Chondrocyte (in vitro differentiated cells): ENCODE measurements at regions not wholly inside any gene's neighbourhood (a gene's known extent, or its start where the extent isn't known, plus 50 kb on each side); places are given as distances from the start of the nearest gene placed in this dataset.

Experiments
- DNase-seq: peaks from one replicate; pipeline ENCODE4 v3.0.0; 2021; ENCODE audit warnings: mixed read lengths, low spot score
- H3K27ac Mint-ChIP-seq: one replicate; pipeline ENCODE4 v1.8.0; 2021; ENCODE audit warnings: mild to moderate bottlenecking, moderate library complexity, mixed read lengths; ENCODE audit not compliant: unreplicated experiment
- H3K27me3 Mint-ChIP-seq: 2 replicates; pipeline ENCODE4 v1.8.0; 2021; ENCODE audit warnings: low read depth, mixed read lengths
- H3K36me3 Mint-ChIP-seq: 2 replicates; pipeline ENCODE4 v1.8.0; 2021; ENCODE audit warnings: low read depth, mixed read lengths
- H3K4me1 Mint-ChIP-seq: 2 replicates; pipeline ENCODE4 v1.8.0; 2021; ENCODE audit warnings: low read depth, mild to moderate bottlenecking, mixed read lengths
- H3K4me3 Mint-ChIP-seq: one replicate; pipeline ENCODE4 v1.8.0; 2021; ENCODE audit warnings: mild to moderate bottlenecking, moderate library complexity, mixed read lengths; ENCODE audit not compliant: unreplicated experiment
- H3K9me3 Mint-ChIP-seq: 2 replicates; pipeline ENCODE4 v1.8.0; 2021; ENCODE audit warnings: low read depth, mixed read lengths
- CTCF ChIP-seq: fragments of 200-600 bp; sonication (generic); IDR thresholded peaks from 2 replicates; pipeline ENCODE4 v1.5.0; 2021; ENCODE audit warnings: antibody characterized with exemption, mild to moderate bottlenecking, moderate library complexity

GRCh38 chr6:80742481-80742880 is 636.0 kb downstream of the BCKDHB start:
- peak; percentile 76 for TF ChIP-seq CTCF
- H3K36me3 Mint-ChIP-seq, result peaks cover 4% of the 10 kb centered on the region
- no peak overlapping the region for H3K27ac Mint-ChIP-seq
- H3K4me1 Mint-ChIP-seq, result no peaks in the 10 kb centered on the region
- H3K4me3 Mint-ChIP-seq, result no peak overlapping the region
- H3K9me3 Mint-ChIP-seq, result peaks cover 10% of the 10 kb centered on the region
- DNase-seq, result no peak
- peaks cover 8% of the 10 kb centered on the region for H3K27me3 Mint-ChIP-seq

- Mint-ChIP-seq H3K4me1 (peaks cover 11% of the 10 kb centered on the region), H3K4me3 (no peak overlapping the region), H3K27ac (no peak overlapping the region), H3K36me3 (peaks cover 1% of the 10 kb centered on the region), H3K27me3 (peaks cover 10% of the 10 kb centered on the region), H3K9me3 (no peaks in the 10 kb centered on the region)
- DNase-seq, result no peak
- no peak for TF ChIP-seq CTCF
These were observed 627.2 kb downstream of the BCKDHB start for GRCh38 chr6:80733641-80734040.

GRCh38 chr6:80728830-80729229 is 622.4 kb downstream of the BCKDHB start:
- TF ChIP-seq CTCF, result no peak
- Mint-ChIP-seq H3K4me1 (peaks cover 6% of the 10 kb centered on the region), H3K4me3 (no peak overlapping the region), H3K36me3 (peaks cover 1% of the 10 kb centered on the region), H3K9me3 (no peaks in the 10 kb centered on the region), H3K27me3 (peaks cover 13% of the 10 kb centered on the region), H3K27ac (no peak overlapping the region)
- DNase-seq, result no peak

- H3K9me3 Mint-ChIP-seq, result no peaks in the 10 kb centered on the region
- peaks cover under 1% of the 10 kb centered on the region for H3K4me1 Mint-ChIP-seq
- H3K27ac Mint-ChIP-seq, result no peak overlapping the region
- peaks cover 13% of the 10 kb centered on the region for H3K27me3 Mint-ChIP-seq
- no peak overlapping the region for H3K4me3 Mint-ChIP-seq
- no peak for DNase-seq
- TF ChIP-seq CTCF, result no peak
- peaks cover 1% of the 10 kb centered on the region for H3K36me3 Mint-ChIP-seq
These were observed 621.8 kb downstream of the BCKDHB start for GRCh38 chr6:80728101-80728750.

- H3K27me3 Mint-ChIP-seq, result peaks cover 13% of the 10 kb centered on the region
- H3K4me1 Mint-ChIP-seq, result no peaks in the 10 kb centered on the region
- H3K36me3 Mint-ChIP-seq, result no peaks in the 10 kb centered on the region
- H3K4me3 Mint-ChIP-seq, result no peak overlapping the region
- no peak for DNase-seq
- TF ChIP-seq CTCF, result no peak
- no peak overlapping the region for H3K27ac Mint-ChIP-seq
- no peaks in the 10 kb centered on the region for H3K9me3 Mint-ChIP-seq
These were observed 618.9 kb downstream of the BCKDHB start for GRCh38 chr6:80725156-80725930.
